ENCODE measurements at regions not wholly inside any gene's neighbourhood (a gene's known extent, or its start where the extent isn't known, plus 50 kb on each side); places are given as distances from the start of the nearest gene placed in this dataset.

GRCh38 chr12:126469211-126469610 lies 1404.0 kb downstream of the AACS start:
- WGBS, 2 experiments (ENCODE audit: extremely low coverage in 1 of 2, insufficient coverage in 1 of 2, insufficient read length in 1 of 2, insufficient replicate concordance in 2 of 2, low coverage in 1 of 2, low lambda C conversion rate in 2 of 2, missing lambda C conversion rate in 1 of 2): 88% methylated on average over 2 of the region's 2 CpGs; no CpG with 5 or more reads in 1 of the 2 experiments
- H2AFZ ChIP-seq (ENCODE audit: low read length): no peak overlapping the region
- H4K20me1 ChIP-seq (replicated peaks in 1 of 2; ENCODE audit: control insufficient read depth in 1 of 2, insufficient read depth in 2 of 2, low read length in 2 of 2): no peaks in the 10 kb centered on the region
- no peaks in the 10 kb centered on the region for H3K79me1 ChIP-seq (ENCODE audit: low read depth, low read length)
- no peaks in the 10 kb centered on the region for H3K36me3 ChIP-seq (ENCODE audit: control insufficient read depth in 2 of 4, insufficient read depth in 4 of 4, low read length in 3 of 4)
- no peak overlapping the region for H2BK20ac ChIP-seq (ENCODE audit: low read length)
- no peak overlapping the region for H2BK12ac ChIP-seq (ENCODE audit: low read depth, low read length)
- H3K18ac ChIP-seq (ENCODE audit: extremely low read depth, low read length): no peak overlapping the region
- ChIA-PET CTCF (ENCODE audit: partially characterized antibody) (no interaction called here), POLR2A (ENCODE audit: partially characterized antibody) (no interaction called here)
- H4K5ac ChIP-seq (ENCODE audit: insufficient read length, low read depth, low read length): no peak overlapping the region
- no peak overlapping the region for H3K23ac ChIP-seq (ENCODE audit: insufficient read length)
- H3K23me2 ChIP-seq (ENCODE audit: low read depth, low read length): no peaks in the 10 kb centered on the region
- no peak overlapping the region for H4K8ac ChIP-seq (ENCODE audit: extremely low read depth, insufficient read depth, low read length)
- H3K4me2 ChIP-seq (ENCODE audit: insufficient read depth in 1 of 2, low read depth in 2 of 2, low read length in 2 of 2): no peak overlapping the region
- no peaks in the 10 kb centered on the region for H3K79me2 ChIP-seq (ENCODE audit: control insufficient read depth in 1 of 2, insufficient read depth in 2 of 2, low read length in 2 of 2)
- H3K9ac ChIP-seq (replicated peaks in 1 of 4; ENCODE audit: extremely low read depth in 1 of 4, low read depth in 3 of 4, low read length in 3 of 4): no peak overlapping the region
- H3K14ac ChIP-seq (ENCODE audit: insufficient read length): no peak overlapping the region
- H3K27ac ChIP-seq (ENCODE audit: low read depth, low read length): no peak overlapping the region
- FAIRE-seq: no peak
- no peaks in the 10 kb centered on the region for H3K4me1 ChIP-seq (replicated peaks in 1 of 4; ENCODE audit: control insufficient read depth in 3 of 4, insufficient read depth in 4 of 4, low read length in 3 of 4)
- TF ChIP-seq CHD2 (IDR thresholded peaks at IDR 0.05; ENCODE audit: low read length) (no peak), SIX5 (IDR thresholded peaks at IDR 0.05; ENCODE audit: low read depth, low read length) (no peak), ATF3 (IDR thresholded peaks at IDR 0.05; ENCODE audit: insufficient read depth, low read depth, low read length) (no peak), SP2 (IDR thresholded peaks at IDR 0.05; ENCODE audit: low read length) (no peak), RAD21 (IDR thresholded peaks at IDR 0.05 in 1 of 2, conservative IDR thresholded peaks at IDR 0.05 in 1 of 2; ENCODE audit: low read depth in 2 of 2, low read length in 2 of 2) (no peak), CEBPB (IDR thresholded peaks at IDR 0.05; ENCODE audit: low read depth, low read length) (no peak), JUND (IDR thresholded peaks at IDR 0.05; ENCODE audit: low read length) (no peak), USF2 (IDR thresholded peaks at IDR 0.05; ENCODE audit: low read length) (no peak), SUZ12 (IDR thresholded peaks at IDR 0.05; ENCODE audit: low read length) (no peak), EP300 (IDR thresholded peaks at IDR 0.05; ENCODE audit: borderline replicate concordance in 1 of 2, low read depth in 2 of 2, low read length in 2 of 2) (no peak), NRF1 (IDR thresholded peaks at IDR 0.05; ENCODE audit: low read depth, low read length) (no peak), YY1 (IDR thresholded peaks at IDR 0.05; ENCODE audit: low read depth, low read length) (no peak), RXRA (IDR thresholded peaks at IDR 0.05; ENCODE audit: insufficient read depth, low read depth, low read length) (no peak)
- H2BK120ac ChIP-seq (replicated peaks; ENCODE audit: low read depth, low read length): no peak overlapping the region
- H3K4ac ChIP-seq (replicated peaks; ENCODE audit: insufficient read length, low read depth, low read length): no peak overlapping the region
- H2BK15ac ChIP-seq (ENCODE audit: low read length): no peak overlapping the region
- no peak for DNase-seq (ENCODE audit: low read depth in 1 of 2, low spot score in 2 of 2)
- H4K91ac ChIP-seq (replicated peaks; ENCODE audit: insufficient read length, low read length): no peak overlapping the region
- H3K9me3 ChIP-seq (ENCODE audit: insufficient read depth in 2 of 2, low read depth in 1 of 2, low read length in 1 of 2): no peaks in the 10 kb centered on the region
- H2BK5ac ChIP-seq (ENCODE audit: low read depth, low read length): no peak overlapping the region
- no peak overlapping the region for H3K4me3 ChIP-seq (ENCODE audit: extremely low read depth in 1 of 4, insufficient read depth in 2 of 4, low read depth in 3 of 4, low read length in 4 of 4)
- no peaks in the 10 kb centered on the region for H3K27me3 ChIP-seq (replicated peaks in 1 of 4; ENCODE audit: control insufficient read depth in 3 of 4, extremely low read depth in 1 of 4, insufficient read depth in 3 of 4, low read length in 3 of 4)
- no peak overlapping the region for H3K56ac ChIP-seq (replicated peaks; ENCODE audit: insufficient read length, low read depth, low read length)
- no peak overlapping the region for H2AK5ac ChIP-seq (ENCODE audit: low read depth, low read length)
